ENCODE measurements at regions not wholly inside any gene's neighbourhood (a gene's known extent, or its start where the extent isn't known, plus 50 kb on each side); places are given as distances from the start of the nearest gene placed in this dataset.

- H3K27ac Mint-ChIP-seq (ENCODE audit: unreplicated experiment) = no peak overlapping the region
- no peaks in the 10 kb centered on the region for H3K9me3 Mint-ChIP-seq
- no peak overlapping the region for H3K4me3 Mint-ChIP-seq
- TF ChIP-seq CTCF (conservative IDR thresholded peaks at IDR 0.05) = no peak
- no peaks in the 10 kb centered on the region for H3K36me3 Mint-ChIP-seq (ENCODE audit: low read depth)
- H3K4me1 Mint-ChIP-seq = no peaks in the 10 kb centered on the region
- no peak for DNase-seq (ENCODE audit: low read depth, low spot score)
- no peaks in the 10 kb centered on the region for H3K27me3 Mint-ChIP-seq (ENCODE audit: low read depth)
Observed at GRCh38 chr3:34212175-34212574, 413.7 kb downstream of the PDCD6IP start.

GRCh38 chr3:34212656-34213055, 414.2 kb downstream of the PDCD6IP start:
- H3K4me1 Mint-ChIP-seq = no peaks in the 10 kb centered on the region
- H3K27me3 Mint-ChIP-seq (ENCODE audit: low read depth) = no peaks in the 10 kb centered on the region
- no peaks in the 10 kb centered on the region for H3K36me3 Mint-ChIP-seq (ENCODE audit: low read depth)
- no peaks in the 10 kb centered on the region for H3K9me3 Mint-ChIP-seq
- no peak overlapping the region for H3K27ac Mint-ChIP-seq (ENCODE audit: unreplicated experiment)
- TF ChIP-seq CTCF (conservative IDR thresholded peaks at IDR 0.05) = no peak
- DNase-seq (ENCODE audit: low read depth, low spot score) = no peak
- no peak overlapping the region for H3K4me3 Mint-ChIP-seq

- H3K4me3 Mint-ChIP-seq = no peak overlapping the region
- TF ChIP-seq CTCF (conservative IDR thresholded peaks at IDR 0.05) = no peak
- no peak for DNase-seq (ENCODE audit: low read depth, low spot score)
- H3K9me3 Mint-ChIP-seq = no peaks in the 10 kb centered on the region
- H3K4me1 Mint-ChIP-seq = no peaks in the 10 kb centered on the region
- H3K27ac Mint-ChIP-seq (ENCODE audit: unreplicated experiment) = no peak overlapping the region
- no peaks in the 10 kb centered on the region for H3K36me3 Mint-ChIP-seq (ENCODE audit: low read depth)
- no peaks in the 10 kb centered on the region for H3K27me3 Mint-ChIP-seq (ENCODE audit: low read depth)
Observed at GRCh38 chr3:34213478-34213877, 415.0 kb downstream of the PDCD6IP start.

- Mint-ChIP-seq H3K27me3 (ENCODE audit: low read depth) (no peaks in the 10 kb centered on the region), H3K36me3 (ENCODE audit: low read depth) (no peaks in the 10 kb centered on the region), H3K4me1 (no peaks in the 10 kb centered on the region), H3K4me3 (no peak overlapping the region), H3K27ac (ENCODE audit: unreplicated experiment) (no peak overlapping the region), H3K9me3 (no peaks in the 10 kb centered on the region)
- no peak for TF ChIP-seq CTCF (conservative IDR thresholded peaks at IDR 0.05)
- DNase-seq (ENCODE audit: low read depth, low spot score) = no peak
Observed at GRCh38 chr3:34216711-34217335, 418.4 kb downstream of the PDCD6IP start.

GRCh38 chr3:34218706-34219385, 420.4 kb downstream of the PDCD6IP start:
- Mint-ChIP-seq H3K27me3 (ENCODE audit: low read depth) (no peaks in the 10 kb centered on the region), H3K36me3 (ENCODE audit: low read depth) (no peaks in the 10 kb centered on the region), H3K9me3 (peaks cover 3% of the 10 kb centered on the region), H3K4me3 (no peak overlapping the region), H3K4me1 (no peaks in the 10 kb centered on the region), H3K27ac (ENCODE audit: unreplicated experiment) (no peak overlapping the region)
- TF ChIP-seq CTCF (conservative IDR thresholded peaks at IDR 0.05) = no peak
- DNase-seq (ENCODE audit: low read depth, low spot score) = no peak
